Effector memory CD4-positive, alpha-beta T cell (primary cell): ENCODE measurements at regions not wholly inside any gene's neighbourhood (a gene's known extent, or its start where the extent isn't known, plus 50 kb on each side); places are given as distances from the start of the nearest gene placed in this dataset.

Experiments
- DNase-seq, 3 donors: peaks; one replicate each; pipeline ENCODE4 v3.0.0-alpha.2; 2020
- H3K27ac ChIP-seq: 2 replicates; pipeline ENCODE4 v1.7.0; 2013; ENCODE audit warnings: mild to moderate bottlenecking, low read length, moderate library complexity; ENCODE audit not compliant: insufficient read depth, poor library complexity, severe bottlenecking
- H3K27me3 ChIP-seq: replicated peaks from 2 replicates; pipeline ENCODE4 v1.7.0; 2013; ENCODE audit warnings: mild to moderate bottlenecking, low read length; ENCODE audit not compliant: insufficient read depth, control insufficient read depth, poor library complexity, severe bottlenecking
- H3K36me3 ChIP-seq: 2 replicates; pipeline ENCODE4 v1.7.0; 2013; ENCODE audit warnings: mild to moderate bottlenecking, low read length, moderate library complexity; ENCODE audit not compliant: control insufficient read depth, insufficient read depth
- H3K4me1 ChIP-seq: 2 replicates; pipeline ENCODE4 v1.7.0; 2013; ENCODE audit warnings: low read length, mild to moderate bottlenecking; ENCODE audit not compliant: control insufficient read depth, insufficient read depth, poor library complexity, severe bottlenecking
- H3K4me3 ChIP-seq: 2 replicates; pipeline ENCODE4 v1.7.0; 2013; ENCODE audit warnings: low read length, low read depth, mild to moderate bottlenecking; ENCODE audit not compliant: insufficient read depth, poor library complexity, severe bottlenecking
- H3K9me3 ChIP-seq: 2 replicates; pipeline ENCODE4 v1.7.0; 2013; ENCODE audit warnings: mild to moderate bottlenecking, low read length, moderate library complexity; ENCODE audit not compliant: control insufficient read depth

- Histone ChIP-seq H3K36me3 (no peaks in the 10 kb centered on the region), H3K4me1 (no peaks in the 10 kb centered on the region), H3K27ac (no peak overlapping the region), H3K9me3 (no peaks in the 10 kb centered on the region), H3K4me3 (no peak overlapping the region), H3K27me3 (no peaks in the 10 kb centered on the region)
- no peak for DNase-seq
These were observed 101.6 kb upstream of the CD93 start for GRCh38 chr20:23187751-23188150.

- Histone ChIP-seq H3K36me3 (no peaks in the 10 kb centered on the region), H3K4me3 (no peak overlapping the region), H3K27ac (no peak overlapping the region), H3K27me3 (no peaks in the 10 kb centered on the region), H3K9me3 (no peaks in the 10 kb centered on the region), H3K4me1 (no peaks in the 10 kb centered on the region)
- no peak for DNase-seq
These were observed 100.7 kb upstream of the CD93 start for GRCh38 chr20:23186808-23187207.

GRCh38 chr20:23180451-23180921, 94.4 kb upstream of the CD93 start:
- peaks cover under 1% of the 10 kb centered on the region for H3K27me3 ChIP-seq
- H3K27ac ChIP-seq = no peak overlapping the region
- DNase-seq = no peak
- no peaks in the 10 kb centered on the region for H3K9me3 ChIP-seq
- no peak overlapping the region for H3K4me3 ChIP-seq
- H3K36me3 ChIP-seq = no peaks in the 10 kb centered on the region
- no peaks in the 10 kb centered on the region for H3K4me1 ChIP-seq

- Histone ChIP-seq H3K36me3 (no peaks in the 10 kb centered on the region), H3K27me3 (peaks cover 4% of the 10 kb centered on the region), H3K4me1 (no peaks in the 10 kb centered on the region), H3K27ac (no peak overlapping the region), H3K9me3 (no peaks in the 10 kb centered on the region), H3K4me3 (no peak overlapping the region)
- no peak for DNase-seq
These were observed 93.8 kb upstream of the CD93 start for GRCh38 chr20:23179766-23180403.

DNA sequence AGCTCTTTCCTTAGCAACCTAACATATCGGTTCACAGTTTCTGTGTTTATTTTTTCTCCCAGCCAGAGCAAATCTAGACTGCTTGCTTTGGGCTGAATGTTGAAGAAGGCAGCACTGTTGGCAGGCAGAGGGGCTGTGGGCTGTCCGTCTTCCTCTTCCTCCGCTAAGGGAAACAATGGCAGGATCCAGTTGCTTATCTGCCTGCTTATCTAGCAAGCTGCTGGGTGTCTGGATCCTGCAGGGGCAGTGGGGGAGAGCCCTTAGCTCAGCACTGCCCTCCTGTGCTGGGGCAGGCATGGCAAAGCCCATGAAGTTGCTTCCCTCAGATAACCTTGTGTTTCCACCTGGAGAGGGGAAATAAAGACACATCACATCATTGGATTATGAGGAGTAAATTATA, 92.7 kb upstream of the CD93 start:
- H3K9me3 ChIP-seq = no peaks in the 10 kb centered on the region
- no peaks in the 10 kb centered on the region for H3K4me1 ChIP-seq
- H3K27ac ChIP-seq = no peak overlapping the region
- no peak for DNase-seq
- peaks cover 4% of the 10 kb centered on the region for H3K27me3 ChIP-seq
- H3K36me3 ChIP-seq = no peaks in the 10 kb centered on the region
- no peak overlapping the region for H3K4me3 ChIP-seq

GRCh38 chr20:23174821-23175220, 88.7 kb upstream of the CD93 start:
- H3K27me3 ChIP-seq = peaks cover 4% of the 10 kb centered on the region
- no peaks in the 10 kb centered on the region for H3K36me3 ChIP-seq
- no peak for DNase-seq
- H3K9me3 ChIP-seq = no peaks in the 10 kb centered on the region
- H3K4me3 ChIP-seq = no peak overlapping the region
- no peak overlapping the region for H3K27ac ChIP-seq
- H3K4me1 ChIP-seq = no peaks in the 10 kb centered on the region

DNA sequence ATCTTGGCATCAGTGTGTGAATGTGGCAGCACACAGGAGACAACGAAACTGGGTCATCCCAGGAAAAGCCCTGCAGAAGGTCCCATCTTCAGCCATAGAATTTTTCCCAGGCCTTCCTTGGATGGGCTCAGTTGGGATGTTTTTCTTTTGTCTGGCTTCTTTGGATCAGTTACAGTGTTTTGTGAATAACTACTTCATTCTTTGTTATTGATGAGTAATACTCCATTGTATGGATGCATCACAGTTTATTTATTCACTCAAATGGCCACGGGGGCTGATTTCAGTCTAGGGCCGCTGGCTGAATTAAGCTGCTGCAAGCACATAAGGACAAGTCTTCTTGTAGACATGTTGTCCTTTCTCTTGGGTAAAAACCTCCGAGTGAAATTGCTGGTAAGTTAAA, 81.3 kb upstream of the CD93 start:
- Histone ChIP-seq H3K27ac (no peak overlapping the region), H3K9me3 (no peaks in the 10 kb centered on the region)

DNA sequence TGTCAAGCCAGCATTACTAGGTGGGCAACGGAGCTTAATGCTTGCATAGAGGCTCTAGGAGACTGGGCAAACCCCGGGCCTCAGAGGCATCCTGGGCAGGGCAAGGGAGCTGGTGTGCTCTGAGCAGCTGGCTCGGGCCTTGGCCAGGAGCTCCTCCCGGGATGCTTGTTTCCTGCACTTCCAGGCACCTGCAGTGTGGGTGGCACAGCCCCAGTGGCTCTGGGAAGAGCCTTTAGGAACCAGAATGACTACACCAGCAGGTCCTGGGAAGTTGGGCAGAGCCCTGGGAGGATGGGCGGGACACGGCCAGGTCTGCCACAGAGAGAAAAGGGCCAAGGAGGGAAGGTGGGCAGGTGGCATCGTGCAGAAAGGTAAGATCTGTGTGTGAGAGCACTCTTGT, 80.4 kb upstream of the CD93 start:
- Histone ChIP-seq H3K4me3 (no peak overlapping the region), H3K27me3 (no peaks in the 10 kb centered on the region), H3K9me3 (no peaks in the 10 kb centered on the region), H3K27ac (no peak overlapping the region), H3K36me3 (no peaks in the 10 kb centered on the region), H3K4me1 (no peaks in the 10 kb centered on the region)
- DNase-seq = no peak

More for the DNA sequence above, 81.3 kb upstream of the CD93 start:
- no peak overlapping the region for H3K4me3 ChIP-seq
- no peaks in the 10 kb centered on the region for H3K36me3 ChIP-seq
- no peak for DNase-seq
- no peaks in the 10 kb centered on the region for H3K27me3 ChIP-seq
- H3K4me1 ChIP-seq = no peaks in the 10 kb centered on the region

DNA sequence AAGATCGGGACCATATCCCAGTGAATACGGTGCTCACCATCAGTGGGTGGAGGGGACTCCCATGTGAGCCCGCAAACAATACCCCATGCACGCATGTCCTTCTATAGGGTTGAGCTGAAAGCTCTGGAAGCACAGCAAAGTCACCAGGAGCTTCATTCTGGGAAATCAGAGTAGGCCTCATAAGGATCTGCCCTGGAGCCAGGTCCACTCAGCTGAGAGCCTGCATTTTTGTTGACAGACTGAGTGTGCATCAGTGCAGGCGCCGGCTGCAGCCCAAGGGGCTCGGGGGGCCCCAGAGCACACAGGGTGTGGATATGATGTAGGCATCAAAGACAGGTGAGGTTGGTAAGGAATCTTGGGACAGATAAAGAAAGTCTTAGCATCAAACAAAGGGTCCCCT, 79.8 kb upstream of the CD93 start:
- H3K27me3 ChIP-seq = no peaks in the 10 kb centered on the region
- DNase-seq = no peak
- H3K4me3 ChIP-seq = no peak overlapping the region
- H3K4me1 ChIP-seq = no peaks in the 10 kb centered on the region
- H3K27ac ChIP-seq = no peak overlapping the region
- H3K9me3 ChIP-seq = no peaks in the 10 kb centered on the region
- no peaks in the 10 kb centered on the region for H3K36me3 ChIP-seq

- no peaks in the 10 kb centered on the region for H3K27me3 ChIP-seq
- no peak for DNase-seq
- H3K4me3 ChIP-seq = no peak overlapping the region
These were observed 79.2 kb upstream of the CD93 start for GRCh38 chr20:23165307-23165750.

More at GRCh38 chr20:23165307-23165750, 79.2 kb upstream of the CD93 start:
- no peaks in the 10 kb centered on the region for H3K4me1 ChIP-seq
- no peaks in the 10 kb centered on the region for H3K9me3 ChIP-seq
- H3K27ac ChIP-seq = no peak overlapping the region
- no peaks in the 10 kb centered on the region for H3K36me3 ChIP-seq
